Pancreas (tissue), 10 donors: ENCODE measurements at regions not wholly inside any gene's neighbourhood (a gene's known extent, or its start where the extent isn't known, plus 50 kb on each side); places are given as distances from the start of the nearest gene placed in this dataset.

ENCODE experiments used
- ATAC-seq, 4 donors: fragments of 200-7000 bp; cut with Tn5 transposase; one replicate each; pipeline versions ENCODE4 v1.8.0 to v1.9.1; 2020; ENCODE audit warnings: mild to moderate bottlenecking in 4 of 4, moderate library complexity in 4 of 4
- DNase-seq, 6 donors: peaks; one replicate each; pipeline ENCODE4 v3.0.0-alpha.2; 2020
- FAIRE-seq: peaks from 2 replicates; lab custom pipeline; 2012; peaks lifted over from hg19 to GRCh38; lab: Jason Lieb, UNC
- H3K27ac ChIP-seq, 4 donors: fragments of 200-600 bp; sonication (generic); 1 replicate in 3 of 4; 2 replicates in 1 of 4; pipeline versions ENCODE4 v1.5.0 to v1.8.0; 2020
- H3K27me3 ChIP-seq, 4 donors: fragments of 200-600 bp; one replicate each; pipeline ENCODE4 v1.8.0; 2021
- H3K36me3 ChIP-seq, 3 donors: fragments of 200-600 bp; sonication (generic) in 1 of 3; one replicate each; pipeline versions ENCODE4 v1.5.0 to v1.8.0; 2020 to 2021
- H3K4me1 ChIP-seq, 3 donors: fragments of 200-600 bp; one replicate each; pipeline ENCODE4 v1.8.0; 2021
- H3K4me3 ChIP-seq, 4 donors: fragments of 200-600 bp; sonication (generic) in 2 of 4; one replicate each; pipeline versions ENCODE4 v1.5.0 to v1.8.0; 2020 to 2021
- H3K9me3 ChIP-seq, 4 donors: fragments of 200-600 bp; one replicate each; pipeline ENCODE4 v1.8.0; 2021
- CTCF ChIP-seq, 4 donors: fragments of 200-600 bp; sonication (generic) in 3 of 4; IDR thresholded peaks; one replicate each; pipeline versions ENCODE4 v1.5.0 to v1.8.0; 2021; ENCODE audit warnings: antibody characterized with exemption in 4 of 4
- WGBS, 2 donors: extraction: QIAGEN DNeasy Blood & Tissue Kit; methylation state at CpG; one replicate each; pipeline ENCODE4 v1.1.7; 2013; 5-methylcytosine and 5-hydroxymethylcytosine counted together
- intact Hi-C, 3 donors: fragments of 100-400 bp; cut with DNase I; formaldehyde crosslinking; loops; one replicate each; pipeline versions ENCODE4 v1.11.1 to v1.14.2; 2022
- donor health status: healthy with polysubstance abuse.
- donor health status: DM: no; HTN: no; CAD: no; lungs with moderate emphysema.
- donor health status: DM: no; HTN: no; CAD: no.
- donor health status: control.
- donor health status: control.
- donor health status: Bipolar disorder and iron deficiency.
- donor health status: DM: yes; HTN: yes; CAD: no.
- donor health status: DM: no; HTN: no; CAD: no.
- donor health status: DM: no; HTN: no; CAD: no.
- donor health status: DM: yes; HTN: yes; CAD: no.

GRCh38 chr15:39285663-39286062 lies 295.2 kb upstream of the THBS1 start:
- H3K27ac ChIP-seq = no peak overlapping the region
- H3K9me3 ChIP-seq = no peaks in the 10 kb centered on the region
- H3K4me3 ChIP-seq = no peak overlapping the region
- FAIRE-seq = no peak
- DNase-seq = no peak
- no peak for TF ChIP-seq CTCF (IDR thresholded peaks at IDR 0.05)
- ATAC-seq = no peak
- intact Hi-C loops = no loop called here
- no peaks in the 10 kb centered on the region for H3K36me3 ChIP-seq
- H3K4me1 ChIP-seq = peaks cover 0 to 5% (median 4%) of the 10 kb centered on the region in 3 donors
- no peaks in the 10 kb centered on the region for H3K27me3 ChIP-seq

GRCh38 chr15:39286706-39287105 lies 294.2 kb upstream of the THBS1 start:
- Histone ChIP-seq H3K27ac (no peak overlapping the region), H3K9me3 (no peaks in the 10 kb centered on the region), H3K4me1 (peaks cover 0 to 5% (median 4%) of the 10 kb centered on the region in 3 donors), H3K4me3 (no peak overlapping the region), H3K27me3 (no peaks in the 10 kb centered on the region), H3K36me3 (no peaks in the 10 kb centered on the region)
- no peak for TF ChIP-seq CTCF (IDR thresholded peaks at IDR 0.05)
- intact Hi-C loops = no loop called here
- FAIRE-seq (no peak), DNase-seq (no peak), ATAC-seq (no peak)
- WGBS, 2 donors = 26 to 32% methylated on average over 2 of the region's 2 CpGs

- peak; percentile 56 to 74 (median 68) for ATAC-seq
- Histone ChIP-seq H3K27me3 (no peaks in the 10 kb centered on the region), H3K36me3 (no peaks in the 10 kb centered on the region), H3K9me3 (no peaks in the 10 kb centered on the region), H3K27ac (no peak overlapping the region), H3K4me1 (peaks cover 0 to 5% (median 4%) of the 10 kb centered on the region in 3 donors), H3K4me3 (no peak overlapping the region)
- 39% methylated on average over 6 of the region's 6 CpGs for WGBS, 2 donors
- TF ChIP-seq CTCF (IDR thresholded peaks at IDR 0.05) = no peak
- no peak for FAIRE-seq
- no peak for DNase-seq
- intact Hi-C loops = no loop called here
Observed at GRCh38 chr15:39287322-39288195, 293.3 kb upstream of the THBS1 start.

- WGBS, 2 donors = 94 to 97% methylated on average over 4 of the region's 4 CpGs
- H3K9me3 ChIP-seq = no peaks in the 10 kb centered on the region
- no peaks in the 10 kb centered on the region for H3K36me3 ChIP-seq
- FAIRE-seq (no peak), DNase-seq (no peak), ATAC-seq (no peak)
- no peak for TF ChIP-seq CTCF (IDR thresholded peaks at IDR 0.05)
- no peak overlapping the region for H3K4me3 ChIP-seq
- no peaks in the 10 kb centered on the region for H3K27me3 ChIP-seq
- peaks cover 0 to 5% (median 4%) of the 10 kb centered on the region in 3 donors for H3K4me1 ChIP-seq
- intact Hi-C loops = no loop called here
- H3K27ac ChIP-seq = no peak overlapping the region
Observed at GRCh38 chr15:39290711-39291435, 290.0 kb upstream of the THBS1 start.
